HCT116 (cell line): ENCODE measurements at regions not wholly inside any gene's neighbourhood (a gene's known extent, or its start where the extent isn't known, plus 50 kb on each side); places are given as distances from the start of the nearest gene placed in this dataset.
"Not testable (repeated sequence)": the region's sequence is repeated elsewhere in the genome, so short reads cannot be mapped to it uniquely, and the experiment has no call there.

Experiments used
- ATAC-seq: fragments of 200-7000 bp; cut with Tn5 transposase; 2 replicates; pipeline ENCODE4 v1.9.1; 2020; ENCODE audit warnings: mild to moderate bottlenecking, moderate library complexity
- BruUV-seq: library from RNA; stranded (reverse); fragments of 400-500 nt; replicated peaks from 2 replicates; lab custom pipeline; 2021; lab: Mats Ljungman, UMichigan
- CTCF ChIA-PET: fragments of 300-600 bp; sonication (Branson Sonifier 250); formaldehyde crosslinking; loops from one replicate; lab custom pipeline; 2021; ENCODE audit warnings: antibody characterized with exemption; lab: Charles Lee
- POLR2A ChIA-PET: fragments of 300-600, 350-600 bp; sonication (Branson Sonifier 250); formaldehyde crosslinking; loops from one replicate; lab custom pipeline; 2021; ENCODE audit warnings: antibody characterized with exemption; lab: Charles Lee
- RAD21 ChIA-PET, 2 experiments: fragments of 300-600 bp; sonication (Branson Sonifier 250); formaldehyde crosslinking; loops; one replicate each; lab custom pipeline; 2023; ENCODE audit warnings: low total read pairs in 2 of 2; ENCODE audit not compliant: uncharacterized antibody in 2 of 2, unreplicated experiment in 2 of 2, low non-redundant PET in 1 of 2; lab: Charles Lee
- DNase-seq: peaks from one replicate; pipeline ENCODE4 v3.0.0-alpha.2; 2010; ENCODE audit warnings: low read depth, low spot score
- H2AFZ ChIP-seq: fragments of 200-600 bp; shearing (Covaris generic), sonication (generic); 2 replicates; pipeline ENCODE4 v1.6.1; 2017; ENCODE audit warnings: low read depth, mixed run types, mixed read lengths, antibody characterized with exemption, low read length; ENCODE audit not compliant: poor library complexity, severe bottlenecking
- H3K27ac ChIP-seq: 2 replicates; pipeline ENCODE4 v1.5.1; 2012; ENCODE audit warnings: low read depth, low read length
- H3K27me3 ChIP-seq: fragments of 200-600 bp; sonication (generic); 2 replicates; pipeline ENCODE4 v1.6.1; 2016; ENCODE audit warnings: mixed run types, low read length, mixed read lengths; ENCODE audit not compliant: insufficient read depth
- H3K36me3 ChIP-seq, 2 experiments: fragments of 200-500 bp in 1 of 2; fragments of 200-600 bp in 1 of 2; sonication (Bioruptor generic) in 1 of 2; sonication (generic) in 1 of 2; 2 replicates each; pipeline versions ENCODE4 v1.5.1 to v1.6.1; 2014 to 2016; ENCODE audit warnings: low read length in 2 of 2, inconsistent platforms in 1 of 2, mixed read lengths in 1 of 2, mixed run types in 1 of 2; ENCODE audit not compliant: insufficient read depth in 2 of 2, control insufficient read depth in 1 of 2
- H3K4me1 ChIP-seq, 2 experiments: fragments of 200-600 bp in 1 of 2; sonication (generic) in 1 of 2; 2 replicates each; pipeline versions ENCODE4 v1.5.1 to v1.6.1; 2012 to 2017; ENCODE audit warnings: low read length in 2 of 2, inconsistent platforms in 1 of 2, mild to moderate bottlenecking in 1 of 2, mixed read lengths in 1 of 2, mixed run types in 1 of 2, moderate library complexity in 1 of 2; ENCODE audit not compliant: insufficient read depth in 2 of 2, control insufficient read depth in 1 of 2
- H3K4me2 ChIP-seq: fragments of 200-600 bp; sonication (generic); 2 replicates; pipeline ENCODE4 v1.6.1; 2017; ENCODE audit warnings: mixed run types, low read length, mixed read lengths
- H3K4me3 ChIP-seq, 2 experiments: fragments of 200-600 bp in 1 of 2; sonication (generic) in 1 of 2; replicated peaks in 1 of 2; 2 replicates each; pipeline ENCODE4 v1.5.1; 2011 to 2016; ENCODE audit warnings: low read length in 2 of 2, control low read depth in 1 of 2, low read depth in 1 of 2, mild to moderate bottlenecking in 1 of 2, mixed read lengths in 1 of 2, mixed run types in 1 of 2
- H3K79me2 ChIP-seq: fragments of 200-600 bp; sonication (generic); 2 replicates; pipeline ENCODE4 v1.6.1; 2017; ENCODE audit warnings: mild to moderate bottlenecking, mixed run types, low read length, moderate library complexity, mixed read lengths; ENCODE audit not compliant: insufficient read depth
- H3K9ac ChIP-seq: fragments of 200-600 bp; sonication (generic); 2 replicates; pipeline ENCODE4 v1.6.1; 2016; ENCODE audit warnings: low read length, mixed read lengths
- H3K9me2 ChIP-seq: fragments of 200-600 bp; sonication (generic), shearing (Covaris generic); 2 replicates; pipeline ENCODE4 v1.6.1; 2017; ENCODE audit warnings: mixed run types, mild to moderate bottlenecking, moderate library complexity; ENCODE audit not compliant: insufficient read depth
- H3K9me3 ChIP-seq, 2 experiments: fragments of 200-500 bp in 1 of 2; fragments of 200-600 bp in 1 of 2; sonication (Bioruptor generic) in 1 of 2; sonication (generic) in 1 of 2; 2 replicates each; pipeline ENCODE4 v1.6.1; 2014 to 2017; ENCODE audit warnings: low read length in 2 of 2, mixed read lengths in 2 of 2, inconsistent platforms in 1 of 2, low read depth in 1 of 2, mild to moderate bottlenecking in 1 of 2, mixed run types in 1 of 2, moderate library complexity in 1 of 2; ENCODE audit not compliant: control insufficient read depth in 1 of 2, insufficient read depth in 1 of 2
- H4K20me1 ChIP-seq: fragments of 200-600 bp; sonication (generic), shearing (Covaris generic); 2 replicates; pipeline ENCODE4 v1.6.1; 2017; ENCODE audit warnings: mixed run types, mild to moderate bottlenecking, moderate library complexity; ENCODE audit not compliant: insufficient read depth
- CBX3 ChIP-seq: IDR thresholded peaks from 2 replicates; pipeline ENCODE4 v1.6.1; 2012; ENCODE audit warnings: low read depth
- CTCF ChIP-seq, 3 experiments: fragments of 200-600 bp in 1 of 3; sonication (generic) in 1 of 3; IDR thresholded peaks in 2 of 3; conservative IDR thresholded peaks in 1 of 3; 2 replicates each; pipeline ENCODE4 v1.5.1; 2012 to 2017; ENCODE audit warnings: low read depth in 2 of 3, low read length in 2 of 3, antibody characterized with exemption in 1 of 3, borderline replicate concordance in 1 of 3, control low read depth in 1 of 3, mild to moderate bottlenecking in 1 of 3, mixed read lengths in 1 of 3, mixed run types in 1 of 3, moderate library complexity in 1 of 3; ENCODE audit not compliant: insufficient read depth in 1 of 3
- POLR2AphosphoS5 ChIP-seq: IDR thresholded peaks from 2 replicates; pipeline ENCODE4 v1.6.1; 2011; ENCODE audit warnings: mild to moderate bottlenecking, low read depth, low read length, moderate library complexity
- RAD21 ChIP-seq: IDR thresholded peaks from 2 replicates; pipeline ENCODE4 v1.6.1; 2012; ENCODE audit warnings: low read depth, mild to moderate bottlenecking
- SIN3A ChIP-seq: IDR thresholded peaks from 2 replicates; pipeline ENCODE4 v1.6.1; 2012; ENCODE audit warnings: low read depth
- intact Hi-C: fragments of 100-400 bp; cut with micrococcal nuclease; formaldehyde crosslinking; loops from 2 replicates; pipeline ENCODE4 v1.10.0; 2022

DNA sequence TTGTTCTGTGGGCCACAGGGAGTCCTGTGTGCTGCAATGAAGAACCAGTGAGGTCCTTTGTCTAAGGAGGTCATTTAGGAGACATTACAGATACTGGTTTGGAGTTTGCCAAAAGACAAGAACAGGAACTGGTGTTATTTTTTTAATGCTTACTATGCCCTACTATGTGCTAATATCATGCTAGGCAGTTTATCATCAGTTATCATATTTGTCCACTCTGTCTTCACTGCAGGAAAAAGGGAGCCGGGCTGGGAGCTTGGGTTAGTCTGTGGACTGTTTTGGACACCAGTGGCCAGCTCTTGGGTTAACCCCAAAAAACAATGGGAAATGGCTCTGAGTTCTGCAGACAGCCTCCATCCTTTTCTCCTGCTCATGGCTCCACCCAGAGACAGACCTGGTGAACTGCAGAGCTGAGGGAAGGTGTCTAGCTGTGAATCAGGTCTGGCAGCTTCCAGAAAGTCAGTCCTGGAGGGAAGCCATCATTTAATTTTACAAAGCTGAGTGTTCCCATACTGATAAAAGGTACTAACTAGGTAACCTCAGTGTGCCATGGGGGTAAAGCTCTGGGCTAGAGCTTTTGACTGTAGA lies 101.2 kb upstream of the ZNF746 start:
- peaks cover 3% of the 10 kb centered on the region in 2 experiments; a peak in 2 of 4 replicates for H3K36me3 ChIP-seq
- peaks cover 4% of the 10 kb centered on the region; the same call in 1 of the 2 replicates for H3K79me2 ChIP-seq
- ChIA-PET RAD21 (no interaction called here), POLR2A (no interaction called here), CTCF (interaction anchor here (0.6 to 1.1 kb wide), 4 partner anchors 100 to 450 kb away, joined by 3 to 8 read pairs (median 4); no protein-coding TSS in a partner anchor)
- intact Hi-C loops = loop anchor here (1.0 kb wide), 2 partner anchors 110 to 289 kb away; no protein-coding TSS in a partner anchor
- no peak overlapping the region for H3K4me2 ChIP-seq
- ATAC-seq (peak; percentile 87), DNase-seq (peak; percentile 16)
- H3K4me1 ChIP-seq = no peaks in the 10 kb centered on the region
- no peaks in the 10 kb centered on the region for H3K9me3 ChIP-seq
- H3K4me3 ChIP-seq = no peak overlapping the region
- no peak overlapping the region for H2AFZ ChIP-seq
- no peak overlapping the region for H3K27ac ChIP-seq
- H3K27me3 ChIP-seq = no peaks in the 10 kb centered on the region
- H4K20me1 ChIP-seq = no peaks in the 10 kb centered on the region
- H3K9ac ChIP-seq = no peak overlapping the region
- no peaks in the 10 kb centered on the region for H3K9me2 ChIP-seq
- TF ChIP-seq RAD21 = peak; percentile 74
- TF ChIP-seq SIN3A = no peak
- TF ChIP-seq CTCF (IDR thresholded peaks at IDR 0.05 in 2 of 3, conservative IDR thresholded peaks at IDR 0.05 in 1 of 3; ENCODE audit: borderline replicate concordance in 1 of 3, insufficient read depth in 1 of 3, low read depth in 2 of 3, low read length in 2 of 3) = peak; percentile 60 to 67 (median 61)
- TF ChIP-seq CBX3 = no peak
- no TSS peak for BruUV-seq

- H3K4me3 ChIP-seq, H3K36me3 ChIP-seq, CTCF ChIA-PET, BruUV-seq, H3K27me3 ChIP-seq, H3K4me1 ChIP-seq, H3K27ac ChIP-seq, DNase-seq, H3K9ac ChIP-seq, H3K79me2 ChIP-seq, H3K9me2 ChIP-seq, H3K9me3 ChIP-seq, ATAC-seq, H4K20me1 ChIP-seq, intact Hi-C loops, H3K4me2 ChIP-seq, POLR2A ChIA-PET, RAD21 ChIA-PET, H2AFZ ChIP-seq: not testable (repeated sequence)
- TF ChIP-seq POLR2AphosphoS5 = peak; percentile 31; the same call in 1 of the 2 replicates
Observed at GRCh38 chr7:149597789-149598188, 100.2 kb upstream of the ZNF746 start.
